AG08396 (cell line): ENCODE measurements at regions not wholly inside any gene's neighbourhood (a gene's known extent, or its start where the extent isn't known, plus 50 kb on each side); places are given as distances from the start of the nearest gene placed in this dataset.
"Not testable (repeated sequence)": the region's sequence is repeated elsewhere in the genome, so short reads cannot be mapped to it uniquely, and the experiment has no call there.

Experiments used
- DNase-seq: peaks from one replicate; pipeline ENCODE4 v3.0.0; 2012; ENCODE audit warnings: low spot score, mixed read lengths

DNA sequence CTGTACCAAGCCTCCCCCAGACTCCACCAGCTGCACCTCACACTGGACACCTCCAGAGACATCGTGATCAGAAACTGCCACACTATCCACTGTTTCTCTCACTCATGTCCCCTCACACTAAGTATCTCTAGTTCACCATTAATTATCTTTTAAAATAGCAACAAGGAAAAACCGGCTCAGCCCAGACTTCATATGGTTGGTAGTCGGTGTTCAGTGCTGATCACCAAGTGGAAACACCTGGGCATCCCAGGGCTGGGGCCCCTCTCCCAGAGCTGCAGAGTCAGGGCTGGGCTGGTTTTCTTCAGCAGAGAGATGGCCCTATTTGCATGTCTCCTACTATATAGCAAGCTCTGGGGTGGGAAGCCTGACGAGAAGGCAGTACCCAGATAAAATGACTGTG lies 1140.0 kb downstream of the TMEM121 start:
- no peak for DNase-seq

DNA sequence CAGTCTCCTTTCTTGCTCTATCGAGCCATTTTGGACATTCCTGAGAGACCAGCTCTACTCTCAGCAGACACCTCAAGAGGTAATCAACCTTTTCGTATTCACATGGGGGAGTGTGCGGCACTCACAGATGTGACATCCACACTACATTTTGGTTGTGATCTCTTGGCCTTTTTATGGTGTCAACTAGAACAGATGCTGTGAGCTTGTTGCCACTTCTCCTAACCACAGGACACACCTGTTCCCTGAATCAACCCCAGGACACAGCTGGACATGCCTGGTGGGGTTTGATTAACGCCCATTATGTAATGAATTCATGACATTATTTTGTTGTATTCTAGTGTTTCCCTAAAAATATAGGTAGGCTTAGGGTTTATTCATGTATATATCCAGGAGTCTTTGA lies 1143.6 kb downstream of the TMEM121 start:
- DNase-seq: no peak

- DNase-seq: not testable (repeated sequence)
Measured at GRCh38 chr14:106674093-106674492, 1147.7 kb downstream of the TMEM121 start.

DNA sequence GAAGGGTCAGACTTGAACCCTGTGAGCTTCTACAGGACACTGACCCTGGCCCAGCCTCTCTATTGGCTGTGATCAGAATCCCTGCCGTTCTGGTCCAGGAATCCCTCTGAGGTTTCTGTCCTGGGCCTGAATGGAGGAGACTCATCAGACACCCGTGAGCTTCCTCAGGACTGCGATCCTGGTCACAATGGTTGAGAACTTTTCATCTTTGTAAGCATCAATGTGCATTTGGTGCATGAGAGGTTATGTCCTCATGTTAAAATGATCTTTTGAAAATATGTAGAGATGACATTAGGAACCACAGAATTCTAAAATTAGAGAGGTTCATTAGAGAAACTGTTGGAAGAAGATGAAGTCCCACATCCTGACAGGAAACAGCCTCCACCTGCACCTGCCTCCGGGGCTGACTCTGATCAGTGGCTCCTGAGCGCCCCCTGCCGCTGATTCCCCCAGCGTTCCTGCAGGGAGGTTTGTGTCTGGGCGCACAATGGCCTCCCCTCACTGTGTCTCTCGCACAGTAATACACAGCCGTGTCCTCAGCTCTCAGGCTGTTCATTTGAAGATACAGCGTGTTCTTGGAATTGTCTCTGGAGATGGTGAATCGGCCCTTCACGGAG lies 1148.2 kb downstream of the TMEM121 start:
- not testable (repeated sequence) for DNase-seq

DNA sequence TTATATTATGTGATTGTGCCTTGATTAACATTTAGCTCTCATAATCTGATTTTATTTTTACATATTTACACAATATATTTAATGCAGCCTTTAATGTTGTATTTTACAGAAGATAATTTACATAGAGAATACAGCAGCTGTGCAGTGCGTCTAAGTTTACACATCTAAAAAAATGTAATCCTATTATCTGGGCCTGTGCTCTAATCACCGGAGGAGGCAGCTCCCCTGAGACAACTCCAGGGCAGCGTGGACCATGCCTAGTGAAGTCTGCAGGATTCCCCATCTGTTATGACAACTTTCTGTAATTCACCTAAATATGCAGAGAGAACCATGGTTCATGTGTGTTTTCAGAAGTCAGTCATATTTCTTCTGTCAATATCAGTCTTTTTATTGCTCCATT lies 1149.3 kb downstream of the TMEM121 start:
- not testable (repeated sequence) for DNase-seq

DNA sequence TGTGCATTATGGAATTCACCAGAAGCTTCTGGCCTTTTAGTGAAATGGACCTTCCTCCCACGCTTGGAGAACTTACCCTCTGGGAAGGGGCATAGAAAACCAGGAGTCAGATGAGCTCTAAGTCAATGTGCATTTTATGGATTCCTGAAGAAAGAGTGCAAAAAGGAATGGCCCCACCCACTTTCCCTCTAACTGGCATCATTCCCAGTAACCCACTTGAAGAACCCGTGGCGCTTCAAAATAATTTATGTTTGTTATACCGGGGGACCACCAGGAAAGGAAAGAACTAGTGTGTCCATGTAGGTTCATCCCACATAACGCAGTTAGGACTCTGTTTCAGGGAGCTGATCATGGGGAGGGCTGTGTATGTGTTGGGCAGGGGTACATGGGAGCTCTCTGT lies 1153.4 kb downstream of the TMEM121 start:
- no peak for DNase-seq

DNA sequence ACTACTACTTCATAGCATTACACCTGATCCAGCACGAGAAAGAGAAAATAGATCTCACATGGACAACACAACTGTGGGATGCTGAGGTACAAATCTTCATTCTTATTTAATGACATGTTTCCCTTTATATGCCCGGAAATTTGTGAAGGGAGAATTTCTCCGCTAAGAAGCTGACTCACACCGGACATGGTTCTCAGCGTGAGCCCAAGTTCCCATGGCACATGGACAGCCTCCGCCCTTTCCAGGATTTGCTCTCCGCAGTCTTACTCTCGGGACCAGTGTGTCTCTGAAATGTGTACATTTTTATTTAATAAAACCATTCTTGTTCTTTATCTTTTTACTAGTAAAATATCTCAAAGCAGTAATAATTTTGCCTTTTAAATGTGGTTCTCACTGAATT lies 1154.8 kb downstream of the TMEM121 start:
- DNase-seq: no peak

DNA sequence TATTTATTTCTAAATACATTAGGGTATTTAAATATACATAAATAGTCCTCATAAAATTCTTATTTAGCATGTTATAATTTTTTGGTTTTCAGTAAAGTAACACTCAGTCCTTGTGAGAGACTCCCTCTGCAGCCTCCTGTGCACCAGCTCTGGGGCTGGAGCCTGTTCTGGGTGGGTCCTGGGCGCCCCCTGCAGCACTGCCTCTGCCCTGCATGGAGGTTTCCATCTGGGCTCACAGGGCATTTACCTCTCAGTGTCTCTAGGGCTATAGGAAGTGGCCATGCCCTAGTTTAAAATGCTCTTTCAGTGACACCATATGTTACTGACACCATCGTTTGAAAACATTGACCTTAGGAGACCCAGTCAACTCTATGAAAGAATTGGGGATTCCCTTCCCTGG lies 1155.2 kb downstream of the TMEM121 start:
- DNase-seq: no peak

DNA sequence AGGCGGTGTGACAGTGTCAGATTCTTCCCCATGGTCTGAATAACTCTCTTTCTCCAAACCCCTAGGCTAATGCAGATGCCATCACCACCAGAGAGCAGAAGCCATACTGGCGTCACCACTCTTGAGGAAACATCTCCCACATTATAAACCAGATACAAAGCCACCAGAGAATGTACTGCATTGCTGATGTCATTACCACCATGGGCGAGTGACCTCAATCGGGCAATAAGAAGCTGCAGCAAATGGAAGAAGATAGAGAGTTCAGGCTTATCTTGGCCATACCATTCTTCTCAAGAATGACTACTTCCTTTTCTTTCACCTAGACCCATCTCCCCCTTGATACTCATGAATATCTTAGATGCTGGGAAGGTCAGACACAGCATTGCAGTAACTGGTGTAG lies 1157.2 kb downstream of the TMEM121 start:
- DNase-seq: no peak

DNA sequence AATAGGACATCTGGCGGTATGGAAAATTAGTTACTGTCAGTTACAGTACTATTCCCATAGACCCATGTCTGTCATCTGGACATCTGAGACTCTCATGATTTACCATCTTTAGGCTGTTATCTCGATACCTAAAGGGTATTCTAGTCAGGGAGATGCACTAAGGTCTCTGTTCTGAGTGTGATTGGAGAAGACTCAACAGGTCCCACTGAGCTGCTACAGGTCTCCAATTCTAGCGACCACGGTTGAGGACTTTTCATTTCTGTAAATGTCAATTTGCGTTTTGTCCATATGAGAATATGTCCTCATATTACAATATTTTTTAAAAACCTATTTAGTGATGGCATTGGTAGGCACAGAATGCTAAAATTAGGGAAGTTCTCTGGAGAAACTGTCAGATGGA lies 1160.2 kb downstream of the TMEM121 start:
- no peak for DNase-seq

- no peak for DNase-seq
Measured at GRCh38 chr14:106690333-106690891, 1164.0 kb downstream of the TMEM121 start.

GRCh38 chr14:106691601-106692291 lies 1165.4 kb downstream of the TMEM121 start:
- DNase-seq: no peak

GRCh38 chr14:106694638-106695393 lies 1168.4 kb downstream of the TMEM121 start:
- no peak for DNase-seq

GRCh38 chr14:106698620-106699267 lies 1172.4 kb downstream of the TMEM121 start:
- not testable (repeated sequence) for DNase-seq

DNA sequence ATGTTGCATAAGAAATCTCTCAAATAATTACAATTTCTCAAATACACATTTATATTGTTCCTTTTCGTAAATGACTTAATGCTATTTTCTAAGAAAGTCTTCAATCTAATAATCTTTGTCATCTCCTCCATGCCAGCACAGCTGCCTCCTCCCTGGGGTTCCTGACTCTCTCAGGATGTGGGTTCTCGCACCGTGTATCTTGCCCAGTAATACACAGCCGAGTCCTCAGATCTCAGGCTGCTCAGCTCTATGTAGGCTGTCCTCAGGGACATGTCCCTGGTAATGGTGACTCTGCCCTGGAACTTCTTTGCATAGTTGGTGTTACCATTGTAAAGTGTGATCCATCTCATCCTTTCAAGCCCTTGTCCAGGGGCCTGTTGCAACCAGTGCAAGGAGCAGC lies 1177.3 kb downstream of the TMEM121 start:
- not testable (repeated sequence) for DNase-seq

GRCh38 chr14:106706488-106706887 lies 1180.1 kb downstream of the TMEM121 start:
- DNase-seq: not testable (repeated sequence)

DNA sequence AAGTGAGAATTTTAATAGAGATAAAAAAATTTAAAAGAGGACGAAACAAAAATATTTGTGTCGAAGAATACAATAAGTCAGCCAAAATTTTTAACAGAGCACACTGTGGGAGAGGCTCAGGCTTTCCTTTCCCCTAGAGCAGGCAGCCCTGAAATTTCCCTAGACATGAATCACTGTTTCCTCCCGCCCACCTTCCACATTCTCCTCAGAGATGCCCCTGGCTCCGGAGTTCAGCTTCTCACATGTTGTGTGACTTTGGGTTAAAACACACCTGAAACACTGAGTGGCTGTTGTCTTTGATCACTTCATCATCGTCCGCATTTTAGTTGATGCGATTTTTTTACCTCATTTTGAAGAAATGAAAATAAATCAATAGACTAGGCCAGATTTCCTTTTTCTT lies 1183.8 kb downstream of the TMEM121 start:
- DNase-seq: not testable (repeated sequence)

DNA sequence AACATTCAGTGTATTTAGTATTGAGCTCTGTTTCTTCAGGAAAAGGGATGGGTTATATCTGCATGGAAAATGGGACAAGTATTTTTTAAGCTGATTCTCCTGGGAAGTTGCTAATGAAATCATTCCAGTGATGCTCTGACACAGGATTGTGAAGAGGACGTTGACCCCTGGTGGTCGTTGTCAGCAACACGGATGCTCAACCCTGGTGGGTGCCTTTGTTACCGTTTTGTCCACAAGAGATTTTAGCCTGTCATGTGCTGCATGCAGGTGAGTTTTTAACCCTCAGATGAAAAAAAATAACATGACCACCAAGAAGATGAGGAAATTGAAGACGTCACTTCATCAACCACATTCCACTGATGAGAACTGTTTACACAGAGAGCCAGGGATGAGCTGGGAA lies 1186.1 kb downstream of the TMEM121 start:
- DNase-seq: not testable (repeated sequence)

DNA sequence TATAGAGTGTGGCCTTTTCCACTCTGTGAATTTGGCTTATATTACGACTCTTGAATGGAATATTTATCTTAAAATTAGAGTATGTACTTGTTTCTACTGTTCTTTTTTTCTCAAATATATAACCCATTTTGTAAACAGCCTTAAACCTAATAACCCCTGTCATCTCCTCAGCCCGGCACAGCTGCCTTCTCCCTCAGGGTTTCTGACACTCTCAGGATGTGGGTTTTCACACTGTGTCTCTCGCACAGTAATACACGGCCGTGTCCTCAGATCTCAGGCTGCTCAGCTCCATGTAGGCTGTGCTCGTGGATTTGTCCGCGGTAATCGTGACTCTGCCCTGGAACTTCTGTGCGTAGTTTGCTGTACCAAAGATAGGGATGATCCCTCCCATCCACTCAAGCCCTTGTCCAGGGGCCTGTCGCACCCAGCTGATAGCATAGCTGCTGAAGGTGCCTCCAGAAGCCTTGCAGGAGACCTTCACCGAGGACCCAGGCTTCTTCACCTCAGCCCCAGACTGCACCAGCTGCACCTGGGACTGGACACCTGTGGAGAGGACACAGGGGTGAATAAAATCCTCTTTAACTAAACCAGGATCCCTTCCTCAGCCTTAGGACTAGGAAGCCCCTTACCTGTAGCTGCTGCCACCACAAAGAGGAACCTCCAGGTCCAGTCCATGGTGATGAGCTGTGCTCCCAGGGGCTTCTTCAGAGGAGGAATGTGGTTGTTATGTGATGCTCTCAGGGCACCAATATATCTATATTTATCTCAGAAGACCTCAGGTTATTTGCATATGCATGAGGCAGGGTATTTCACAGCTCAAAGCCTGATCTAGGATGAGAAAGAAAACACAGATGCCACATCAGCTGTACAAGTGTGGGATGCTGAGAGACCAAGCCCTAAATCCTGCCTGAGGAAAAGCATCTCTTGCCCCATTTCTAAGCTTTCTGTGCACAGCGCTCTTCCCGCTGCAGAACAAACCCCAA lies 1188.4 kb downstream of the TMEM121 start:
- DNase-seq: not testable (repeated sequence)

GRCh38 chr14:106717544-106717943 lies 1191.2 kb downstream of the TMEM121 start:
- DNase-seq: not testable (repeated sequence)

DNA sequence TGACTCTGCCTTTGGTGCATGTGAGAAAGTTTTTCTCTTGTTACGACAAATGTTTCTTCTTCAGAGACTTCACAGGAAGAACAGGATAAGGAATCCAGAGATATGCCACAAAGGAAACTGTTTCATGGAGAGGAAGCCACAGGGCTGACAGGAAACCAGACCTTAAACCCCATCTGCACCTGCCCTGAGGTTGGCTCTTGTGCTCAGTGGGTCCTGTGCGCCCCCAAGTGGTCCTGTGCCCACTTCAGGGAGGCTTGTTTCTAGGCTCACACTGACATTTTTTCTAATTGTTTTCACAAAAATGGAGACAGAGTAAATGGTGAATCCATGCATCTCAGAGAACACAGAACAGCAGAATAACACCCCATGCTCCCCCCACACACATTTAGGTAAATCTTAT lies 1193.5 kb downstream of the TMEM121 start:
- DNase-seq: not testable (repeated sequence)
